Transverse colon (tissue), 4 donors: ENCODE measurements at regions not wholly inside any gene's neighbourhood (a gene's known extent, or its start where the extent isn't known, plus 50 kb on each side); places are given as distances from the start of the nearest gene placed in this dataset.

Source experiments
- DNase-seq: peaks from one replicate; pipeline ENCODE4 v3.0.0-alpha.2; 2019
- H3K27ac ChIP-seq, 4 donors: fragments of 200-600 bp; sonication (generic); 2 replicates each; pipeline ENCODE4 v1.5.1; 2016 to 2018; ENCODE audit warnings: inconsistent platforms in 4 of 4
- H3K27me3 ChIP-seq: fragments of 200-600 bp; sonication (generic); 2 replicates; pipeline ENCODE4 v1.5.1; 2017; ENCODE audit warnings: inconsistent platforms
- H3K36me3 ChIP-seq, 4 donors: fragments of 200-600 bp; sonication (generic); 2 replicates each; pipeline ENCODE4 v1.5.1; 2017 to 2019; ENCODE audit warnings: inconsistent platforms in 4 of 4
- H3K4me1 ChIP-seq, 4 donors: fragments of 200-600 bp; sonication (generic); 2 replicates each; pipeline ENCODE4 v1.5.1; 2017 to 2020; ENCODE audit warnings: inconsistent platforms in 4 of 4
- H3K4me3 ChIP-seq, 4 donors: fragments of 200-600 bp; sonication (generic); 1 replicate in 1 of 4; 2 replicates in 3 of 4; pipeline versions ENCODE4 v1.5.1 to v1.6.1; 2017 to 2019; ENCODE audit warnings: inconsistent platforms in 4 of 4
- H3K9me3 ChIP-seq, 2 donors: fragments of 200-600 bp; sonication (generic); 2 replicates each; pipeline ENCODE4 v1.5.1; 2017 to 2019; ENCODE audit warnings: inconsistent platforms in 2 of 2
- CTCF ChIP-seq, 5 experiments: fragments of 200-600 bp in 3 of 5; fragments of 450-650 bp in 2 of 5; sonication (generic) in 3 of 5; IDR thresholded peaks; 1 replicate in 2 of 5; 2 replicates in 3 of 5; pipeline ENCODE4 v1.5.1; 2016 to 2017; ENCODE audit warnings: antibody characterized with exemption in 5 of 5, inconsistent platforms in 3 of 5, mild to moderate bottlenecking in 2 of 5, moderate library complexity in 1 of 5
- EP300 ChIP-seq: sonication (generic); formaldehyde crosslinking; IDR thresholded peaks from one replicate; pipeline ENCODE4 v1.6.1; 2017; ENCODE audit warnings: antibody characterized with exemption, low read depth
- POLR2A ChIP-seq: fragments of 450-650 bp; IDR thresholded peaks from one replicate; pipeline ENCODE4 v1.6.1; 2016; ENCODE audit warnings: antibody characterized with exemption, mild to moderate bottlenecking, moderate library complexity
- POLR2AphosphoS5 ChIP-seq, 3 donors: sonication (generic); formaldehyde crosslinking; IDR thresholded peaks; one replicate each; pipeline ENCODE4 v1.6.1; 2016; ENCODE audit warnings: antibody characterized with exemption in 3 of 3
- WGBS, 2 donors: methylation state at CpG; one replicate each; pipeline ENCODE4 v1.1.5; 2018; ENCODE audit warnings: low coverage in 1 of 2; 5-methylcytosine and 5-hydroxymethylcytosine counted together
- in situ Hi-C, 4 donors: fragments of 200-750 bp; cut with MboI; loops; one replicate each; pipeline versions ENCODE4 v1.15.0 to v1.15.1; 2017; ENCODE audit warnings: low sequenced_read_pairs in 3 of 4, low pct_ligation_motif_present in 1 of 4, low pct_unique_long_range_greater_than_20kb in 1 of 4
- intact Hi-C: fragments of 100-400 bp; cut with DNase I; formaldehyde crosslinking; loops from one replicate; pipeline ENCODE4 v1.15.1; 2023; ENCODE audit warnings: low total_unique reads

GRCh38 chr7:41828911-41829310 is 126.0 kb upstream of the INHBA start:
- no peak for DNase-seq
- no peaks in the 10 kb centered on the region for H3K9me3 ChIP-seq
- H3K27me3 ChIP-seq, result no peaks in the 10 kb centered on the region
- TF ChIP-seq EP300 (no peak), POLR2A (no peak), POLR2AphosphoS5 (IDR thresholded peaks at IDR 0.05) (no peak)
- H3K36me3 ChIP-seq, result no peaks in the 10 kb centered on the region
- no peaks in the 10 kb centered on the region for H3K4me1 ChIP-seq
- H3K27ac ChIP-seq, result no peak overlapping the region
- in situ Hi-C loops, result no loop called here
- 54 to 68% methylated on average over 4 of the region's 4 CpGs for WGBS, 2 donors
- intact Hi-C loops, result no loop called here
- no peak overlapping the region for H3K4me3 ChIP-seq

GRCh38 chr7:41826641-41827040 is 123.8 kb upstream of the INHBA start:
- 60 to 96% methylated on average over 1 of the region's 1 CpG for WGBS, 2 donors
- Histone ChIP-seq H3K9me3 (no peaks in the 10 kb centered on the region), H3K4me1 (no peaks in the 10 kb centered on the region), H3K4me3 (no peak overlapping the region), H3K36me3 (no peaks in the 10 kb centered on the region), H3K27ac (no peak overlapping the region), H3K27me3 (no peaks in the 10 kb centered on the region)
- in situ Hi-C loops (no loop called here), intact Hi-C loops (no loop called here)
- no peak for TF ChIP-seq POLR2AphosphoS5 (IDR thresholded peaks at IDR 0.05)
- no peak for DNase-seq

GRCh38 chr7:41825927-41826480 is 123.1 kb upstream of the INHBA start:
- Histone ChIP-seq H3K27ac (no peak overlapping the region), H3K4me3 (no peak overlapping the region), H3K36me3 (no peaks in the 10 kb centered on the region), H3K9me3 (no peaks in the 10 kb centered on the region), H3K27me3 (no peaks in the 10 kb centered on the region), H3K4me1 (no peaks in the 10 kb centered on the region)
- in situ Hi-C loops, result no loop called here
- 39 to 52% methylated on average over 4 of the region's 4 CpGs for WGBS, 2 donors
- TF ChIP-seq EP300 (no peak), POLR2AphosphoS5 (IDR thresholded peaks at IDR 0.05) (no peak), POLR2A (no peak), CTCF (IDR thresholded peaks at IDR 0.05) (no peak)
- intact Hi-C loops, result no loop called here
- DNase-seq, result no peak

- no peaks in the 10 kb centered on the region for H3K4me1 ChIP-seq
- no peak overlapping the region for H3K27ac ChIP-seq
- WGBS, 2 donors, result 56 to 69% methylated on average over 2 of the region's 2 CpGs
- no peak for TF ChIP-seq EP300
- TF ChIP-seq POLR2A, result no peak
- no peak for TF ChIP-seq POLR2AphosphoS5 (IDR thresholded peaks at IDR 0.05)
- TF ChIP-seq CTCF (IDR thresholded peaks at IDR 0.05), result no peak
- H3K27me3 ChIP-seq, result no peaks in the 10 kb centered on the region
- no peaks in the 10 kb centered on the region for H3K36me3 ChIP-seq
- in situ Hi-C loops, result no loop called here
- intact Hi-C loops, result no loop called here
- H3K9me3 ChIP-seq, result no peaks in the 10 kb centered on the region
- no peak for DNase-seq
- H3K4me3 ChIP-seq, result no peak overlapping the region
These were observed 121.4 kb upstream of the INHBA start for GRCh38 chr7:41824284-41824683.

GRCh38 chr7:41822259-41822817 is 119.4 kb upstream of the INHBA start:
- TF ChIP-seq CTCF (IDR thresholded peaks at IDR 0.05), result no peak
- no peak for TF ChIP-seq EP300
- no peak for TF ChIP-seq POLR2AphosphoS5 (IDR thresholded peaks at IDR 0.05)
- TF ChIP-seq POLR2A, result no peak
- no peaks in the 10 kb centered on the region for H3K36me3 ChIP-seq
- H3K27ac ChIP-seq, result no peak overlapping the region
- H3K4me1 ChIP-seq, result no peaks in the 10 kb centered on the region
- no peaks in the 10 kb centered on the region for H3K9me3 ChIP-seq
- 52 to 67% methylated on average over 1 of the region's 1 CpG for WGBS, 2 donors
- in situ Hi-C loops (no loop called here), intact Hi-C loops (no loop called here)
- no peaks in the 10 kb centered on the region for H3K27me3 ChIP-seq
- no peak for DNase-seq
- H3K4me3 ChIP-seq, result no peak overlapping the region
